Fibroblast of lung (primary cell): ENCODE measurements at regions not wholly inside any gene's neighbourhood (a gene's known extent, or its start where the extent isn't known, plus 50 kb on each side); places are given as distances from the start of the nearest gene placed in this dataset.

Experiments used
- EZH2 ChIP-seq: IDR thresholded peaks from 2 replicates; pipeline ENCODE4 v1.5.1; 2012; ENCODE audit warnings: low read length, control low read depth, mild to moderate bottlenecking; ENCODE audit errors: missing control alignments
- TF ChIP-seq, protein P1 (sequence below), 2 donors: IDR thresholded peaks in 1 of 2; conservative IDR thresholded peaks in 1 of 2; 1 replicate in 1 of 2; 2 replicates in 1 of 2; pipeline ENCODE4 v1.5.1; 2011 to 2012; ENCODE audit warnings: low read length in 2 of 2, control low read depth in 1 of 2, inconsistent platforms in 1 of 2, low read depth in 1 of 2, mild to moderate bottlenecking in 1 of 2

DNA sequence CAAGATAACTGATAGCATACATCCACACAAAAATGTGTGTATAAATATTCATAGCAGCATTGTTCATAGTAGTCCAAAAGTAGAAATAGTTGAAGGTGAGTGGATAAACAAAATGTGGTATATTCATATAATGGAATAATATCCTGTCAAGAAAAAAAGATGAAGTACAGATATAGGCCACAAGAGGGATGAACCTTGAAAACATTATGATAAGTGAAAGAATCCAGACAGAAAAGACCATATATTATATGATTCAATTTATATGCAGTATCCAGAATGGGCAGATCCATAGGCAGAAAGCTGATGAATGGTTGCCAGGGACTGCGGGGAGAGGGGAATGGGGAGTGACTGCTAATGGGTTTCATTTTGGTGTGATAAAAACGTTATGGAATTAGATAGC, 54.3 kb upstream of the TNIK start:
- TF ChIP-seq, protein P1, sequence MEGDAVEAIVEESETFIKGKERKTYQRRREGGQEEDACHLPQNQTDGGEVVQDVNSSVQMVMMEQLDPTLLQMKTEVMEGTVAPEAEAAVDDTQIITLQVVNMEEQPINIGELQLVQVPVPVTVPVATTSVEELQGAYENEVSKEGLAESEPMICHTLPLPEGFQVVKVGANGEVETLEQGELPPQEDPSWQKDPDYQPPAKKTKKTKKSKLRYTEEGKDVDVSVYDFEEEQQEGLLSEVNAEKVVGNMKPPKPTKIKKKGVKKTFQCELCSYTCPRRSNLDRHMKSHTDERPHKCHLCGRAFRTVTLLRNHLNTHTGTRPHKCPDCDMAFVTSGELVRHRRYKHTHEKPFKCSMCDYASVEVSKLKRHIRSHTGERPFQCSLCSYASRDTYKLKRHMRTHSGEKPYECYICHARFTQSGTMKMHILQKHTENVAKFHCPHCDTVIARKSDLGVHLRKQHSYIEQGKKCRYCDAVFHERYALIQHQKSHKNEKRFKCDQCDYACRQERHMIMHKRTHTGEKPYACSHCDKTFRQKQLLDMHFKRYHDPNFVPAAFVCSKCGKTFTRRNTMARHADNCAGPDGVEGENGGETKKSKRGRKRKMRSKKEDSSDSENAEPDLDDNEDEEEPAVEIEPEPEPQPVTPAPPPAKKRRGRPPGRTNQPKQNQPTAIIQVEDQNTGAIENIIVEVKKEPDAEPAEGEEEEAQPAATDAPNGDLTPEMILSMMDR (conservative IDR thresholded peaks at IDR 0.05 in 1 of 2, IDR thresholded peaks at IDR 0.05 in 1 of 2; ENCODE audit: low read depth in 1 of 2, low read length in 2 of 2), result no peak
- TF ChIP-seq EZH2, result no peak
